Endothelial cell (in vitro differentiated cells): ENCODE measurements at regions not wholly inside any gene's neighbourhood (a gene's known extent, or its start where the extent isn't known, plus 50 kb on each side); places are given as distances from the start of the nearest gene placed in this dataset.

Experiments
- DNase-seq: peaks from one replicate; pipeline ENCODE4 v3.0.0; 2021; ENCODE audit warnings: low spot score
- H3K27ac Mint-ChIP-seq: one replicate; pipeline ENCODE4 v1.8.0; 2021; ENCODE audit warnings: mixed read lengths, inconsistent platforms; ENCODE audit not compliant: unreplicated experiment
- H3K27me3 Mint-ChIP-seq: one replicate; pipeline ENCODE4 v1.8.0; 2021; ENCODE audit warnings: mild to moderate bottlenecking, moderate library complexity, mixed read lengths, inconsistent platforms; ENCODE audit not compliant: unreplicated experiment
- H3K36me3 Mint-ChIP-seq: one replicate; pipeline ENCODE4 v1.8.0; 2021; ENCODE audit warnings: mild to moderate bottlenecking, low read depth, mixed read lengths, inconsistent platforms; ENCODE audit not compliant: unreplicated experiment
- H3K4me1 Mint-ChIP-seq: one replicate; pipeline ENCODE4 v1.8.0; 2021; ENCODE audit warnings: mild to moderate bottlenecking, mixed read lengths, inconsistent platforms; ENCODE audit not compliant: unreplicated experiment
- H3K4me3 Mint-ChIP-seq: one replicate; pipeline ENCODE4 v1.8.0; 2021; ENCODE audit warnings: mild to moderate bottlenecking, mixed read lengths, inconsistent platforms; ENCODE audit not compliant: unreplicated experiment
- H3K9me3 Mint-ChIP-seq: one replicate; pipeline ENCODE4 v1.8.0; 2021; ENCODE audit warnings: mixed read lengths, inconsistent platforms; ENCODE audit not compliant: unreplicated experiment
- CTCF ChIP-seq: fragments of 200-600 bp; sonication (generic); IDR thresholded peaks from one replicate; pipeline ENCODE4 v1.5.0; 2021; ENCODE audit warnings: antibody characterized with exemption; ENCODE audit not compliant: unreplicated experiment

- H3K4me3 Mint-ChIP-seq: no peak overlapping the region
- no peaks in the 10 kb centered on the region for H3K4me1 Mint-ChIP-seq
- no peaks in the 10 kb centered on the region for H3K27me3 Mint-ChIP-seq
- H3K9me3 Mint-ChIP-seq: peaks cover 8% of the 10 kb centered on the region
- no peak for TF ChIP-seq CTCF
- H3K36me3 Mint-ChIP-seq: peaks cover 7% of the 10 kb centered on the region
- no peak overlapping the region for H3K27ac Mint-ChIP-seq
- DNase-seq: no peak
Observed at GRCh38 chr12:125399489-125399888, 334.3 kb downstream of the AACS start.

- Mint-ChIP-seq H3K27me3 (peaks cover 1% of the 10 kb centered on the region), H3K36me3 (peaks cover 7% of the 10 kb centered on the region), H3K27ac (no peak overlapping the region), H3K9me3 (peaks cover 8% of the 10 kb centered on the region), H3K4me1 (no peaks in the 10 kb centered on the region), H3K4me3 (no peak overlapping the region)
- peak; percentile 84 for TF ChIP-seq CTCF
- DNase-seq: peak; percentile 49
Observed at GRCh38 chr12:125402874-125403789, 337.9 kb downstream of the AACS start.

- no peak for TF ChIP-seq CTCF
- H3K4me1 Mint-ChIP-seq: no peaks in the 10 kb centered on the region
- DNase-seq: no peak
- no peak overlapping the region for H3K4me3 Mint-ChIP-seq
- H3K9me3 Mint-ChIP-seq: peaks cover 8% of the 10 kb centered on the region
- H3K27ac Mint-ChIP-seq: no peak overlapping the region
- peaks cover 2% of the 10 kb centered on the region for H3K27me3 Mint-ChIP-seq
- H3K36me3 Mint-ChIP-seq: peaks cover 4% of the 10 kb centered on the region
Observed at GRCh38 chr12:125403843-125404242, 338.6 kb downstream of the AACS start.

GRCh38 chr12:125406131-125406530 lies 340.9 kb downstream of the AACS start:
- H3K36me3 Mint-ChIP-seq: peaks cover 4% of the 10 kb centered on the region
- H3K4me3 Mint-ChIP-seq: no peak overlapping the region
- no peaks in the 10 kb centered on the region for H3K4me1 Mint-ChIP-seq
- no peak overlapping the region for H3K27ac Mint-ChIP-seq
- DNase-seq: no peak
- TF ChIP-seq CTCF: no peak
- H3K27me3 Mint-ChIP-seq: peaks cover 2% of the 10 kb centered on the region
- H3K9me3 Mint-ChIP-seq: peaks cover 8% of the 10 kb centered on the region

GRCh38 chr12:125408718-125409117 lies 343.5 kb downstream of the AACS start:
- H3K4me1 Mint-ChIP-seq: no peaks in the 10 kb centered on the region
- no peak overlapping the region for H3K4me3 Mint-ChIP-seq
- DNase-seq: no peak
- TF ChIP-seq CTCF: no peak
- H3K36me3 Mint-ChIP-seq: no peaks in the 10 kb centered on the region
- no peak overlapping the region for H3K27ac Mint-ChIP-seq
- no peaks in the 10 kb centered on the region for H3K9me3 Mint-ChIP-seq
- peaks cover 2% of the 10 kb centered on the region for H3K27me3 Mint-ChIP-seq
